ENCODE measurements at regions not wholly inside any gene's neighbourhood (a gene's known extent, or its start where the extent isn't known, plus 50 kb on each side); places are given as distances from the start of the nearest gene placed in this dataset.

DNA sequence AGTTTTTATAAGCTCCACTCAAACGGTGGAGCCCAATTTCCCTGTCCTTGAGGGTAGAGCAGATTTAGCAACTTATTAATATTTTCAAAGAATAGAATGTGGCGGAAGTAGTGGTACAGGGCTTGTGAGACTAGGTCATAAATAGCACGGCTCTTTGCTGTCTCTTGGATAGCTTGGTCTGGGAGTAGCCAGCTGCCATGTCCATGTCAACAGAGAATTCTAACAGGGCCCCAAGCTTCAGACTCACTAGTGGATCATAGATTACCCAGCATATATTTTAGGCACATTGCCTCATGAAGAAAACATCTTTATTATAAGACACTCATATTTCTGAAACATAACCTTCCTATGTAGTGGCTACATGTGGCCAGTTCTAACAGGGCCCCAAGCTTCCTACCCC, 755.7 kb downstream of the HDGFL1 start:
- FAIRE-seq: no peak

DNA sequence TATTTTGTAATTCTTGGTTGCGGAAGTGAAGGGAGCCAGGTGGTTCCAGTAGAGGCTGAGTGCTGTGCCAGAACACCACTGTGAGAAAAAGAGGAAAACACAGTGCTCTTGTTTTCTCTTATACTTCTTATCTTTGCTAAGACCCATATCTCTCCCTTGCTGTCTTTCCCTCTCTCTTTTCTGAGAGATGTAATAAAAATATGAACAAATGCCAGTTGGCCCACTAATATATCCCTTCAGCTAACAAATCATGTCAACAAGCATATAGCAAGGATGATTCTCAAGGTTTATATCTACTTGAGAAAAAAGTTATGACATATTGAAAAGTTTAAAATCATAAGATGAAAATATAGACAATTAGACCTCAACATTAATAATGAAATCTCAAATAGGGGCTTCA, 758.3 kb downstream of the HDGFL1 start:
- no peak for FAIRE-seq

DNA sequence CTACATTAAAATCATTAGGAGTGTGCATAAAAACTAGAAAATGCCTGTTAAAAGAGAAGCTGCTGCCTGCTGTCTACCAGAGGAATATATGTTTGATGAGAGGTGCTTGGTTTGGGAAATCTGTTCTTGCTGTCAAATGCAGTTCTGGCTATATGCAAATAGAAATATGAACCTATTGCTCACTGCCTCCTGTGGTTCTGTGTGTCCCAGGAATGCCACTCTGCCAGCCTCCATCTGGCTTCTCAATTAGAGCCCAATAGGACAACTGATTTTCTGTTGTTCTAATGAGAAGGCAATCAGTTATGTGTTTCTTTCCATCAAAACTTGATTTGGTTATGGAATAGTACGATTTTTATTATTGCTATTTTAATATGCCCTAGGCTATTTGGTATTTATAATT, 759.7 kb downstream of the HDGFL1 start:
- no peak for FAIRE-seq

DNA sequence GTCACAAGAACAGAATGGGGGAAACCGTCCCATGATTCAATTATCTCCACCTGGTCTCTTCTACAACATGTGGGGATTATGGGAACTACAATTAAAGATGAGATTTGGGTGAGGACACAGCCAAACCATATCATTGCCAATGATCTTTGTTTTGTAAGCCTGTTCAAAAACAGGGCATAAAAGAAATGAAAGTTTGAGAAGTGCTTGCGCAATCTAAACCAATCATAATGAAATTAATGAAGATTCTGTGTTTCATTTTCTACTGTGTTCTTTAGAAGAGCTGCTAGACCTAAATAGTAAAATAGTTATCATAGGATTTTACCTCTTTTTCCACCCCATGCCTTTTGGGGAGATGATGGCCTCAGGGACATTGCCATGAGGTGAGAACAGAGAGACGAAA, 761.3 kb downstream of the HDGFL1 start:
- FAIRE-seq: no peak

DNA sequence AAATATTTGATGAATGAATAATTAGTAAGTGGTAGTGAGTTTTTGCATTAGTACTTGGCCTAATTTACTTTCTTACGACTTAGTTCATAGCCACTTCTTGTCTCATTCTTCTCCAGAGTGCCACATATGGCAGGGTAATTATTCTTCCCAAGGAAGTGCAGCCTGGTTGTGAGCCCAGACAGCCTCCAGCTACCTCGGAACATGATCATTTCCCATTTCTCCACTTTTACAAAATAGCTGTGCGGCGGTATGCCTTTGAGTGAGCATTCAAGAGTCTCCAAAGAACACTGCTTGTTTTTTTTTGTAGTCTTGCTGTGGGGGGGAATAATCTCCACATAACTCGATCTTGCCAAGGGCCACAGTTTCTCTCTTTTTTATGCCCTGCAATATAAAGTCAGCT, 765.0 kb downstream of the HDGFL1 start:
- FAIRE-seq: no peak

DNA sequence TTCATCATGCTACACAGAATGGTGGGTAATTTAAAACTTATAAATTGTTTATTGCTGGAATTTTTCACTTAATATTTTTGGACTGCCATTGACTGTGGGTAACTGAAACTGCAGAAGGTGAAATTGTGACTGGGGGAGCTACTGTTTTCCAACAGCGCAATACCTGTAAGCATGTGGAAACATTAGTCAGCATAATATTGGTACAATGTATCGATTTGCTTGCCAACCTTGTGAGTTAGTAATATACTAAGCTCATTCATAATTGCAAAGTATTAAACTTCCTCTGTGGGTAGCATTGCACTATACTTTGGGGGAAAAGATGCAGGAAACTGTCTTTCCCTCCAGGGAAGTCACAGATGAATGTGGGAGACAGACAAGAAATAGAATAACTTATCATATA, 766.5 kb downstream of the HDGFL1 start:
- no peak for FAIRE-seq

DNA sequence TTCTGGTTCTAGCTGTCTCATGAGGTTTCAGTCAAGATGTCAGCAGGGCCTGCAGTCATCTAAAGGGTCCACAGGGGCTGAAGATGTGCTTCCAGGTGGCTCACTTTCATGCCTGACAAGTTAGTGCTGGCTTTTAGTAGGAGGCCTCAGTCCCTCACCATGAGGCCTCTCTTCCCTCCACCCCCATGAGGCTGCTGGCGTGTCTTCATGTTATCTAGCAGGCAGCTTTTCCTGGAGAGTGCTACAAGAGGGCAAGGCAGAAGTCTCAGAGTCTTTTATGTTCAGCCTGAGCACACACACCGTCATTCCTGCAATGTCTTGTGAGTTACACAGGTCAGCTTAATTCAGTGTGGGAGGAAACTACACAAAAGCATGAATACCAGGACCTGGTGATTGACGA, 769.9 kb downstream of the HDGFL1 start:
- FAIRE-seq: no peak

DNA sequence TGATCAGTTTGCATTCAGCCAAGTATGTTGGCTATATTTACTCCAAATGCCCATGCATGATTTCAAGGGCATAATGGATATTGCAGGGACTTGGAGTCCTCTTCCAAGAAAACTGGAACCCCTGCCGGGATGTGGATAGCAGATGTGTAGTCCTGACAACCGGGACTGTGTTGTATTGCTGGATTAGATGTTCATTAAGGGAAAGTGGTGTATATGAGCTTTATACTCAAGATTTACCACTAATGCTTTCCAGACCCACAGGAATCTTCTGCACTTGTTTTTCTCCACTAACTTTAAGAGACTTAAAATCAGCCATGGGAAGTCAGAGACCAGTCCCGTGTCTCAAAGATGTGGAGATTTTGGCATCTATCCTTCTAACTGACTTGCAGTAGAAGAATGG, 770.9 kb downstream of the HDGFL1 start:
- no peak for FAIRE-seq

DNA sequence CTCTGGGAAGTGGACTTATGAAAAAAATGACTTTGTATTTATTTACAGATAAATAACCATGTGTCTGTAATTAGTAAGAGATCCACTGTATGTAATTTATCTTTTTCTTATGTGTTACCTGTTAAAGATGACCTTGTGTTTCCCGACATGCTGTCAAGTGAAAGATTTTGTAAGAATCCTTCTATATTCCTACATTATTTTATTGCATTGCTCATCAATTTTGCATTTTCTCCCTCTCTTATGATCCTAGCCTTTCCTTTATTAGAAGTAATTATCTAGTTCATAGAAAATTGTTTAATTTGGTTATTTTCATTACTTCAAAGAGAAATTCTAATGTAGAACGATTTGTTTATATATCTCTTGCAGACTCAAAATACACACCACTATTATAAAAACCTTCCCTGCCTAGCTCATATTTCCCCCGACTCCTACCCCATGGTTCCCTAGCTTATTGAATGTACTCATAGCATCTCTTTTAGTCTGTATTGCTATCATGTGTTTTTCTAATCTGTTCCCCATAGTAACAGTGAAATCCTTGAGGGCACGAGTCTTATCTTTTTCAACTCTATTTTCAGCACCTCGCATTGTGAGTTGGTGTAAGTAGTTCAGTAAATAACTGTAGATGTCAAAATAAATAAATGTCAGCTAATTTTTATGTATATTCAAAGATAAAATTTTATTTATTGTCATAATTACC, 774.4 kb downstream of the HDGFL1 start:
- FAIRE-seq: no peak

DNA sequence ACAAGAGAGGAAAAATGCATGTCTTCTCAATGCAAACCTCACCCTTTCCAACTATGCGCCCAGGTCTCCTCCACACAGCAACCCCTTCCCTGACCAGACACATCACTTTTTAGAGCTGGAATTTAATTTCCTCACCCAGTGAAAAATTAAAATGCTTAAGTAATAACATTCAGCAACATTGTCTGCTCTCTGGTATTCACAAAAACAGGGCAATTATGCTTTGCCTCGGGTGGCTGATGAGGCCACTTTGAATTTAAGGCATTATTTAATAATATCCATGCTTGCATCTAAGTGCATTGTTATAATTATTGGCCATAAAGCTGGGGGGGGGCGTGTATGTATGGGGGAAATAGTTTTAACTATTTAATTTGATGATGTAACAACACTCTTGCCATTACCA, 777.8 kb upstream of the NRSN1 start:
- FAIRE-seq: no peak

DNA sequence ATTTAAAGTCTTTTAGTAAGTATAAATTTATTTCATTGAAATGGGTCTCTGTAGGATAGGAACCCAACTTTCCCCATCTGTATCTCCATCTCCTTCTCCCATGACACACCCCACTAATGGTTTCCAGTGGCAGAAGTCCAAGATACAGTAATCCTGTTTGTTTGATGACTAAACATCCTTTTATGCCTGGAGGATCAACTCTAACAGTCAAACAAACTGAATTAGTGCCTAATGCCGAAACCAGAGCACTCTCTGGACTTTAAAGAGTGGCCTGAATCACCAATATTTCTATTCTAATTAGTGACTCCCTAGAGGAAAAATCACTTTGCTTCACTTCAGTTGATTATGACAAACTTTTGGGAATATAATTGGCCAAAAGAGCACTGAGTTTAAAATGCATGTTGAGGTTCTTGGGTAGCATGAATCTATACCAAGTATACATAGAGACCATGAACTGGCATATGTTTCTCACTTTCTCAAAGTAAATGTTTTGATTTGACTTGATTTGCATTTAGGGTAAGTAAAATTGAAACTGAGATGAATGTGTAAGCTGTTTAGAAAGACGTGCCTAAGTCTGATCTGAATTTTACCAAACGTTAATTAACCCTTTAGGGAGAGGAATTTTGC, 776.4 kb upstream of the NRSN1 start:
- no peak for FAIRE-seq

DNA sequence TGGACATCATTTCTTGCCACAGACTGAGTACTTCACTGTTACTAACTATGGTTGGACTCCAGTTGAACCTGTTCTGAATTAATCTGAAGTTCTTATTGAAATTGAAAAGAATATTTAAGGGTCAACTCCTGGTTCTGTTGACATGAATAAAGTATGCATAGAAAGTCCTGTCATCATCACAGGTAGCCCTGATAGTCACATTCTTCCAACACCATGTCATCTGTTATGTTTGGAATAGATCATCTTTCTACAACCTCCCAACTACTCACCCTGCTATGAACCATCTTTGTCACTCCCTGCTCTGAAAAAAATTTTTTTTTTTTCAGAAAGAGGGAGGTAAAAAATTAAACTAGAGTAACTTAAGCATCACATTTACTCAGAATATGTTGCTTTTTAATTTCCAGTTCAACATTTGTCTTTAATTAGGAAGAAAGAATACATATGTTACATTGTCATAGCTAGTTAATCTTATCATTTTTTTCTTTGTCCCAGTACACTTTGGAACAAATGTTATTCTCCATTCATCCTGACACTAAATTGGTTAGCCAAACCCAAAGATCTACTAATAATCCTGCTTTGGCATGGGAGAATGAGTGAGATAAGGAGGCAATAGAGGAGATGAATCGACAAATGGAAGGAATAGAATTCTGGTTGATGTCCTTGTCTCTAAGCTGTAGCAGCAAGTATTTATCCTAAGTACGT, 775.1 kb upstream of the NRSN1 start:
- FAIRE-seq: no peak

DNA sequence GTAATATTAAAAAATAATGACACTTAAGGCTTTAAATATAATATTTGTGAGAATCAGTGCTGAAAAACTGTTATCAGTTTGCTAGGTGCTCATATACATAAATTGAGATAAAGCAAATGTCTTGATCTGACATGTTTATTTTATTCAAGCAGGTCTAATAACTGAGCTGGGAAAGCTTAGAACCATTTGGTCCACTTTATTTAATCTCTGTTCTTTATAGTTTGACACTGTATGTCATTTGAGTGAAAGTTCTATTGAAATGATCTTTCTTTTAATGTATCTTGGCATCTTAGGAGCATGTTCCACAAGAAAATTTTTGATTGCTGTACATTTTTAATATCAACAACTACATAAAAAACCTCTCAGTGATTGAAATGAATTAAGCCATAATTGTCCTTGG, 772.0 kb upstream of the NRSN1 start:
- FAIRE-seq: no peak

DNA sequence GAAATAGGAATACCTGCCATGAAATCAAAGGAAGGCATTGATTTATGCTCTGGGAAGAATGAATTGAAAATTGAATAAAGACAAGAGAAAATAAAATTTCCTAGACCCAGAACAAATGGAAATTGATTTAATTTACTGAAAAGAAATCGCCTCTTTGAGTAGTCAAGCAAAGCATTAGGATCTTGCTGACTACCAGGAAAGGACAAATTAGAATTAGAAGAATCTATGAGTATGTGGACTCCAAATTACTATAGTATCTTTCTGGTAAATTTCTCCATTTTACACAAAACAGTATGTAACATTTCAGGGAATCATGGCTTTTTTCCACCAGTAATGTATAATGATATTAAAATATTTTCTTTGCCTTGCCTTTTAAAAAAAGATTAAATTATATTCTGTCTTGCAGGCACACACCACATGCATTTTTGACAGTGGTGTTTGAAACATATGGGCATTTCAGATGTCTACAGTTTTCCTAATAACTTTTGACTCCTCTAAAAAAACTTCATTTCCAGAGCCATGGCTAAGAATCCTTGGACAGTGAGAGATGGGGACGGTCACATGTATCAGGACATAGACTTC, 768.7 kb upstream of the NRSN1 start:
- no peak for FAIRE-seq

DNA sequence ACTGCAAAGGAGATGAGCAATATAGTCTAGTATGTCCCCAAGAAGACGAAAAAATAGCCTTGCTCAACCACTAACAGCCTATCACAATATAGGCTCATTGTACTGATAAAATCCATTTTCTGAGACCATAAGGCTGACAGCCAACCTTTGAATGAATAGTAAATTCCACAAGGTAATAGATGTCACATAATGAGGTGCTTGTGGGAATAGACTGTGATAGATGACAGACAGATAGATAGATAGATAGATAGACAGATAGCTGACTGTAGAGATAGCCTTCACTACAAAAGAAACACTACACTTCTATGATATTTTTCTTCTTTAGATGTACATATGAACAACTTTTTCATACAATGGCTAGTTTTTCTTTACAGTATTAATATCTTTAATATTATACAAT, 760.3 kb upstream of the NRSN1 start:
- FAIRE-seq: no peak

DNA sequence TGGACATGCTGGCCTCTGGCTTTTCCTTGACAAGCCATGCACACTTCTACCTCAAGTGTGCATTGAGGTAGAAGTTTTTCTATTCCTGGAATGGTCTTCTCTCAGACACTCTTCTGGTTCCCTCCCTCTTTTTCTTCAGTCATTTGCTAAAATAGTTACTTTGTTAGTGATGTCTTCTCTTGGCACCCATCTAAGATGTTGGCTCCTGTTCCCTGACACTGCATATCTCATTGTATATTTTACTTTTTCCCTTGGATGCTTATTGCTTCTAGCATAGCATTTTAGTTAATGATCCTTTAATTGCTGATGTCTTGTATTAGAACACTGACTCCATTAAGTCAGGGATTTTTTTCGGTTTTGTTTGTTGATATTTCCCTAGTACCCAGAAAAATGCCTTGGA, 758.7 kb upstream of the NRSN1 start:
- no peak for FAIRE-seq

DNA sequence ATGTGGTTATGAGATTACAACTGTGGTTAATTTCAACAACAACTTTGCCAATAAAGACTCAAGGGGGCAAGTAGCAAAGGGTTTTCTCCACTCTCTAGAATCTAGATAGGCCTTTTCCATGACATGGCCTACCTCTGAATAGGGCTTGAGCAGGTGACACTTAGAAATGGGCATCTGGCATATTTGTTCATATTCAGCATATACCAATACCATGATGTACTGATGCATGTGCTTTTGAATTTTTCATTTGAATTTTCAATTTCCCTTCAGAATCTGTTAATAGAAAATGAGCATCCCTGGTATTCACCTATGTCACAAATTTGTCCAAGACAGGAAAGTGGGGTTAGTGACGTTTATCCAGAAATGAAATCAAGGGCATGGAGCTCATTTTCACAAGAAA, 757.5 kb upstream of the NRSN1 start:
- FAIRE-seq: no peak

DNA sequence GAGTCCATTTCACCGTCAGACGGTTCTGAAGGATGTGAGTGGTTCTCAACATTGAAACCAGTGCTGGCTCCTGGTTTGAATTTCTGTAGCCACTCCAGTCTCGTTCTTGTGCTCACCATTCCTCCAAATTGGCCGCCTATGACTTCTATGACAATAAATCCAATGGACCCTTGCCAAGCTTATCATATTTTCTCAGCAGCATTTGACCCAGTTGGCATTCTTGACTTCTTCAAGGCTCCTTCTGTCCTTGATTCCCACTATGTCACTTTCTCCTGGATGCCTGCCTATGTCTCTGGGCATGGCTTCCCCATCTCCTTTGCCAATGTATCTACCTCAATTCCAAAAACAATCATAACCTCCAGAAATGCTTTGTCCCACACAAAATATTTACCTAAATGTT, 756.0 kb upstream of the NRSN1 start:
- no peak for FAIRE-seq

DNA sequence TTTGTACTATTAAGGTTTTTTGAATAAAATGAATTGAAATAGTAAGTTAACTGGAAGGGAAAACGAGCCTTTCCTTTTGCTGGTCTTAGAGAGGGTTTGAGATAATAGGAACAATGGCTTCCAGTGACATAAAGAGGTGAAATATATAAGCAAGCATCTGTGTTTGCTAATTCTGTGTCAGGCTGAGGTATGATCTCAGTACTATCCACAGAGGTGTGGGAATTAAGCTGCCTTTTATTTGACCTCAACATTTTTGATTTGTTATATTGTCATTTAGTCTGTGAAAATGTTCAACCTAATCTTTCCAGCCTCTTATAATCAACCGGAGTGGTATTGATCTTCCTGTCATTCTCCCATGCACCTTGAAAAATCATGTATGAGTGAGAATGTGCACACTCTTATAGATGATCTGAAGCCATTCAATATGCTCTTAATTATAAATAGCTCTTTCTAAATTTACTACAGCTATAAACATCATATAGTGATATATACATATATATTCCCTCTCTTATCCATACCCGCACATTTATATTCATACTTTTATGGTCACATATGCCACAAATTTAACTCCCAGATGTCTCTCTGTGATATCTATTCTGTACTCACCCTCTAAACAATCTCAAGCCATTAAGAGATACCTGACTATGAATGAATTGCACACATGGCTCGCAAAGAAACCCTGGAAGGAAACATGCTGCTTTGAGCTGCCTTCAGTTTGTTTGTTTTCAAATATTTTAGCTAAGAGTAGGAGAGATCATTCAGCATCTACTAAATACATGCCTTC, 754.7 kb upstream of the NRSN1 start:
- no peak for FAIRE-seq

DNA sequence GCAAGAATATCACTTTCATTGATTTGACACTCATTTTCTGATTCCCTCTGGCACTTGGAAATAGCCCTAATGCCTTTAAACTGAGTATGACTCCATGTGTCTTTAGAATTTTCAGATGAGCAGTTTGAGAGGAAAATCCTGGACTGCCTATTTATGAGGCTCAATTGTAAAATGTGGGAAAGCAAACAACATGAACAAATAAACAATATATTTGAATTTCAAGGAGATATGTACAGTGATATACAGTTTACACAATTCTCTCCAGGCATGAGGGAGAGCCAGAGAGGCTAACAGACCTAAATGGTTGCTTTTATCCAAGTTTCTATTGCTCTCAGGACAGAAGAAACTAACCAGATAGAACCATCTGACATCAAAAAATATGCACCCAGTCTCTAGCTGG, 748.2 kb upstream of the NRSN1 start:
- no peak for FAIRE-seq

DNA sequence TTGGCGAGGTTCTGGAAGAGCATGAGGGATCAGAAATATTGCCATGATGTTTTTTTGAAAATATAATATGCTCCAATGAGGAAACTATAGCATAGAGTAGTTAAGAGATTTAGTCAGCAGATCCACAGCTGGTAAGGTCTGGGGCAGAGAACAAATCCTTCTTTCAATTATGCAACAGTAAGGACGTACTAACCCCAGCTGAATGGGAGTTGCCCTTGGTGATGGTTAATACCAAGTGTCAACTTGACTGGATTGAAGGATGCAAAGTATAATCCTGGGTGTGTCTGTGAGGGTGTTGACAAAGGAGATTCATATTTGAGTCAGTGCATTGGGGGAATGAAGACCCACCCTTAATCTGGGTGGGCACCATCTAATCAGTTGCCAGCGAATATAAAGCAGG, 745.5 kb upstream of the NRSN1 start:
- no peak for FAIRE-seq

DNA sequence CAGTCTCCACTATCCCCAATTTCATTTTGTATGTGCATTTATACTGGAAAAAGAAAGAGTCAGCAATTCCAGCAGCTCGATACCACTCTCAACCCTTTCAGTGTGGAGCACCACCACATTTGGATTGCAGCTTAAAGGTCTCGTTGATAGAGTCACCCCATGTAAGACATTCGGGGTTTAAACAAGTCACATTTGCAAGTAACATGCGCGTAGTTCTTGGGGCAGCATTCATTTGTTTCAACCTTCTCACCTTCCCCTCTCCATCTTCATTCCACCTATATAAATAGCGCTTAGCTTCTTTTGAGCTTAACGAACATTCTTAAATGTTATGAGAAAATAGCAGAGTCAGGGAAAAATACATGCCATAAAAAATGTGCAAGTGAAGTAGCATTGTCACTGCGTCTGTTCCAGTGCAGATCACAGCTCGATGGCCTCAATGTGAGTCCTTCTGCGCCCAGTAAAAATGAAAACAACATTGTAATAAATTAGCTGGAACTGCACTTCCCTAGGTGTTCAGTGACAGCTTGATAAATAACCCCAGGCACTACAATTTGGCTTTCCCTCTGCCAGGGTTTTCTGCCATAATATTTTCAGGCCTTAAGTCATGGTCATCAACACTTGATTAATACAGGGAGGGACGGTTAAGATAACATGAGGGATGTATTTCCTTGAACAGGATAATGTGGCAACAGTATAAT, 737.8 kb upstream of the NRSN1 start:
- no peak for FAIRE-seq

DNA sequence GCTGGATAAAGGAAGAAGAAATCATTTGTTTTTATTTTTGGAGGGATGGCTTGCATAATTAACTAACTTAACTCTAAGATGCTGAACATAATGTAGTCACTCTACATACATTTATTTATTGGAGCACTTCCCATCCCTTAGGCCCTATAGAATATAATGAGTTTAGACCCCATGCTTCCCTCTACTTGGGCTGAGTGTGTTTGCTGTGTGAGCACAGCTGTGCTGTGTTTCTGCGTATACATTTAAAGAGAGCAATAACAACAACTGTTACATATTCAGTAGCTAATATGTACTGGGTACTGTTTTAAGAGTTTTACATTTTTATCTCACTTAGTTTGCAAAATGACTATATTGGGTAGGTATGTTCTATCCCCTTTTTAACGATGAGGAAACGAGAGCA, 736.6 kb upstream of the NRSN1 start:
- FAIRE-seq: no peak

Data from G401.6 (cell line).